GM21576 (cell line): ENCODE measurements at regions not wholly inside any gene's neighbourhood (a gene's known extent, or its start where the extent isn't known, plus 50 kb on each side); places are given as distances from the start of the nearest gene placed in this dataset.

Experiments used
- ATAC-seq: cut with Tn5 transposase; IDR thresholded peaks from one replicate; pipeline ENCODE4 v1.9.1; 2021; ENCODE audit warnings: mild to moderate bottlenecking, moderate library complexity; ENCODE audit not compliant: unreplicated experiment

DNA sequence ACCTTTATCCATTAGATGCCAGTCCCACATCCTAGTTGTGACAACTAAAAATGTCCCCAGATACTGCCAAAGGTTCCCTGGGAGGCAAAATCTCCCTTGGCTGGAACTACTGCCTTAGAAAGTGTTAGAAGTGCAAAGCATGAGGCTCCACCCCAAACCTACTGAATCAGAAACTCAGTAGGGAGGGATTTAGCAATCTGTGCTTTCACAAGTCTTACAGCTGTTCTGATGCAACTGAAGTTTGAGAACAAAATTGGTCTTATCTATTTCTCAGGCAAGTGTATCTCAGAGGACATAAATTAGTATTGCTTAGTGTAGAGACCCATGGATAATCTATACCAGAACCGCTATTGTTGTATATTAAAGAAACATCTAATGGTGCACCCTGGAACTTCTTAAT lies 70.2 kb downstream of the CLDN1 start:
- no peak for ATAC-seq

- no peak for ATAC-seq
These were observed 72.8 kb downstream of the CLDN1 start for GRCh38 chr3:190249414-190249813.

DNA sequence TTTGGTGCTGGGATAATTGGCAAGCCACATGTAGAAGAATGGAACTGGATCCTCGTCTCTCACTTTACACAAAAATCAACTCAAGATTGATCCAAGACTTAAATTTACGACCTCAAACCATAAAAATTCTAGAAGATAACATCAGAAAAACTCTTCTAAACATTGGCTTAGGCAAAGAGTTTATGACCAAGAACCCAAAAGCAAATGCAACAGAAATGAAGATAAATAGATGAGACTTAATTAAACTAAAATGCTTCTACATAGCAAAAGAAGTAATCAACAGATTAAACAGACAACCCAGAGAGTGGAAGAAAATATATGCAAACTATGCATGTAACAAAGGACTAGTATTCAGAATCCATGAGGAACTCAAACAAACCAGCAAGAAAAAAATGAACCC lies 80.1 kb downstream of the CLDN1 start:
- no peak for ATAC-seq

GRCh38 chr3:190239325-190239724 lies 82.9 kb downstream of the CLDN1 start:
- no peak for ATAC-seq

- ATAC-seq = no peak
These were observed 83.4 kb downstream of the CLDN1 start for GRCh38 chr3:190238871-190239270.

DNA sequence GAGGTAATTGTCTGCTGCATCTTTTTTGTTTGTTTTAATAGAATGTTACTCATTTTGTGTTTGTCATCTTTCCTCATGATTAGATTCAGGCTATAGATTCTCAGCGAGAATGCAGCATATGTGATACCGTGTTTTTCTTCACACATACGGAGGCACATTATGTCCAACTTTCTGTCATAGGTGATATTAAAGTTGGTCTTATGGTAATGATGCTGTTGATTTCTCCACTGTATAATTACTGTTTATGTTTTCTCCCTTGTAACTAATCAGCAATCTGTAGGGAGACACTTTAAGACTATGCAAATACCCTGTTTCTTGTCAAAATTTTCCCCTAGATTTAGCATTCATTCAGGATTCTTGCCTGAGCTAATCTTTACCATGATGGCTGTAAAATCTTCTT lies 87.6 kb downstream of the CLDN1 start:
- ATAC-seq = no peak

DNA sequence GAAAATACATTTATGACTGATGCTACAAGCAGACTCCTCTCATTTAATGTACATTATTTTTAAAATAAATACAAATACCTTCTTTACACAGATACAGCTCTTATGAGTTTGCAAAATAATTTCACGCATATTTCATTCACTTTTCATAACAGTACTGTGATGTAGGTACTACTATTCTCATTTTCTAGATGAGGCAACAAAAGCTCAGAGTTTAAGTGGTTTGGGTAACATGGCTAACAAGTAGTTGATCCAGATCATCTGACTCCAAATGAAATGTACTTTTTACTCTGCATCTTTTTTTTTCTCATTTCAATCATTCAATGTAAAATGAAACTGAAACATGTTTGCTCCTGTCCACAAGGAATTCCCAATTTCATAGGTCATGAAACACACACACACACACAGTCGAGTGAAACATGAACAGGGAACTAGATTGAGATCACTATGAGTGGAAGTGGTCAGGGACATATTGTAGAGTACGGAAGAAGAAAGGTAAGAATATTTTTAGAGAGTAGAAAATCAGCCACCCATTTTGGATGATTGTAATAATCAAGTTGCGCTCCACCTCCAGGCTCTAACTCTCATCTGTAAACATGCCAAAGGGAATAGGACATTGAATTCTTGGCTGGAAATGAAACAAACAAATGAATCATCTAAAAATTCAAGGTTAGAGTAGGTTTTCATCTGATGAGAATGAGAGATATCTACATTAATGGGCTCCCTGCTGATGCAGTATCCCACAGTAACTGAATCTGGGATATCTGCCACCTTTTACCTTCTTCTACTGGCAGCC lies 92.4 kb downstream of the CLDN1 start:
- ATAC-seq = no peak

DNA sequence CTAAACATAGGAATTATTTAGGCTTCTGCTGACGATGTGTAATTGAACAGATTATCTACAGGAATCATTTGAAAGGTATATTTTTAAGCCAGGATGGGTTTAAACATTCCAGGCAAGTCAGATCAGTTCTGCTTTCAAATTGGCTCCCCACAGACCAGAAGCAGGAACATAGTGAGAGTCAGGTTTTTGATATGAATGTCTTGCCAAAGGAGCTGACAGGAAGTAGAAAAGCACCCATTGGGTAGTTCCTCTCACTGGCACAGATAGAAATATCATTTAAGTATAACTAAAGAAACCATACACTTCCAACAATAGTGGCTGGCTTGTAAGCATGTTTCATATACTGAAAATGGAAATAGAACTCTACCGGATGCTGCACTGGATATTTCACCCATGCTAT lies 95.2 kb downstream of the CLDN1 start:
- ATAC-seq = no peak

DNA sequence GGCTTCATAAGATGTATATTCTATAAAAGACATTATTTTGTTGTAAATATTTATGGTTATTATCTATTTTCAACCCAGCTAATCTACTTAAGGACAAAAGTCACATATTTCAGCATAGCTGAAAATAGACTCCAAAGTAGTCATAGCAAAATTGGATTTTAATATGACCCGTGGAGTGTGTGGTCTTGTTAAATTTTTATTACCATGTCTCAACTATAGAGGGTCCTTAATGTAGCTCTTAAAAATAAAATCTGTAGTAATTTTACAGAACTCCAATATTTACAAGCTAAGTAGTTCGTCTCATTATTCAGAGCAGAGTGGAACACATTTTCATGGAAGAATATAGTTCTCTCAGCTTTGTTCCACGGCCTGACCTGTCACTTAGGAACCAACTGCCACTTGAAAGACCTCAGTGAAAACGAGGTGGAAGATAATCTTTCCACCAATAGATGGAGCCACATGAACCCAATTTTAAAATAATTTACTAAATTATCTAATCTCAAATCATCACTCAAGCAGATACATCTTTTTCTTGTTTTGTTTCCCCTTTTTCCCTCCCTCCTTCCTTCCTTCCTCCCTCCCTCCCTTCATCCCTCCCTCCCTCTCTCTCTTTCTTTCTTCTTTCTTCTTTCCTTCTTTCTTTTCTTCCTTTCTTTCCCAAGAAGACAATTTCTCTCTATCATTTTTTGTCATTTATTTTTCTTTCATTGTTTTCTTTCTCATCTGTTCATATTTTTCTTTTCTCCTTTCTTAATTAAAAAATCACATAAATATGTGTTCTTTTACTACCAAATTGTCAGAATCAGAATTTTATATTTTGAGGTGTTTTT lies 97.2 kb downstream of the CLDN1 start:
- ATAC-seq = no peak

DNA sequence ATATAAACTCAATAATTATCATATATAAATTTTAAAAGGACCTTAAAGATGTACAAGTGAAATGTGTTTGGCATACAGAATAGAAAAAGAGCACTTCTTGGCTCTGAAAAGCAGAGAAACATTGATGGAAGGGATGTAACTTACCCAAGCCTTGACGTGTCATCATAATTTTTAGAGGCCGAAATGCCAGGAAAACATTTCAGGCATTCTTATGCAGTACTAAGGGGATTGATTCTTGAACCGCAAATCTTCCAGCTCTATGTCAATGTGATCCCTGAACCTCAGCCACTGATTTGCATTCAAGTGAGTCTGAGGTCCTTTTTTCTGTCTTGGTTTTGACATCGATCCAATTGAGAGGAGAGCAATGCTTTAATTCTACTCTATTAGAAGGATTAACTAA lies 97.8 kb downstream of the CLDN1 start:
- ATAC-seq = no peak

DNA sequence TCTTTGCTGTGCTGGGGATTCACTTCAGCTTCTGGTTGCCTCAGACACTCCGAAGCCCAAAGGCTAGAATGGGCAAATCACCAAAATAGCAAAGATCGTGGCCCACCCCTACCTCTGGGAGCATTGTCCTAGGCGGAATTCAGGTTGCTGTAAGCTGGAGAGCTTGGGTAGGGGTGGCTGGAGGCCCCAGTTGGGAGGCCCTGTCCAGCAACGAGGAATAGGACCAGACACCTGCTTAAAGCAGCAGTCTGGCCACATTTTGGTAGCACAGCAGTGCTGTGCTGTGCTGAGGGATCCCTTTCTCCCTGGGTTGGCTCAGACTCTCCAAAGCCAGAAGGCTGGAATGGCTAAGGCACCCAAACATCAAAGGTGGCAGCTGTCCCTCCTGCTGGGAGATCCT lies 99.3 kb downstream of the CLDN1 start:
- ATAC-seq = no peak

DNA sequence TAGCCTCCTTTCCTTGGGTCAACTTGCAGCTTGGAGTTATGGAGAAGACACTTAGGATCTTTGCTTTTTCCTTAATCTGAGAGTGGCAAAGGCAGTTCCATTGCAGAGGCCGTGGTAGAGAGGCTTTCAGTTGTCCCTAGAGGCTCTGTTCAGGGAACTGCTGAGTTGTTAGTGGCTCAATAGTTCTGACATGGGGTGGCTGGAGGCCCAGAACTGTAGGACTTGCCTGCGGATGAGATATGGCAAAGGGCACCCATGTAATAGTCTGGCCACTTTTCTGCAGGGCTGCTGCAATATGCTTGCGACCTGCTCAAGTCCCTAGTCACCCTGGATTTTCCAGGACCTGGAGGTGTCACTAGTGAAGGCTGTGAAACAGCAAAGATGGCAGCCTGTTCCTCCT lies 99.9 kb downstream of the CLDN1 start:
- ATAC-seq = no peak

DNA sequence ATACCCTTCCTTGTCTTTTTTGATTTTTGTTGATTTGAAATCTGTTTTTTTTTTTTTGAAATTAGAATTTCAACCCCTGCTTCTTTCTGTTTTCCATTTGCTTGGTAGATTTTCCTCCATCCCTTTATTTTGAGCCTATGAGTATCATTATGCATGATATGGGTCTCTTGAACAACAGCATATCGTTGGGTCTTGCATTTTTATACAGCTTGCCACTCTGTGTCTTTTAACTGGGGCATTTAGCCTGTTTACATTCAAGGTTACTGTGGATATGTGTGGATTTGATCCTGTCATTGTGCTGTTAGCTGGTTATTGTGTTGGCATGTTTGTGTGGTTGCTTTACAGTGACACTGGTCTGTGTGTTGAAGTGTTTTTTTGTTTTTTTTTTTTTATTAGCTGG lies 99.7 kb upstream of the P3H2 start:
- no peak for ATAC-seq

DNA sequence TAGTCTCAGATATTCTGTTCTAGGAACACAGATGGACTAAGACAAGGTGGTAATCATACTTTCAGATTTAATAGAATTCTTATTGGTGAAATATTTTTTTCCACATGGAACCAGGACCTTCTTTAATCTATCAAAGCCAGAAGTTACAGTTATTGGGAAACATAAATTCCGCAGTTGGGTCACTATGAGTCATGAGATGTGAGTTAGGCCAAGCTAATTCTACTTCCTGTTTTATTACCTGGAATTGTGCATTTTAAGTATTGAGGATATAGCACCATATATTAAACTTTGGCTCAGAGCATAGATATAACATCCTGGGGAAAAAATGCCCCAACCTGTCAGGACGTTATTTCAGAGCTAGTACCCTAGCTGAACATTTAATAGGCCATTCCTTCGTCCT lies 96.4 kb upstream of the P3H2 start:
- ATAC-seq = no peak

DNA sequence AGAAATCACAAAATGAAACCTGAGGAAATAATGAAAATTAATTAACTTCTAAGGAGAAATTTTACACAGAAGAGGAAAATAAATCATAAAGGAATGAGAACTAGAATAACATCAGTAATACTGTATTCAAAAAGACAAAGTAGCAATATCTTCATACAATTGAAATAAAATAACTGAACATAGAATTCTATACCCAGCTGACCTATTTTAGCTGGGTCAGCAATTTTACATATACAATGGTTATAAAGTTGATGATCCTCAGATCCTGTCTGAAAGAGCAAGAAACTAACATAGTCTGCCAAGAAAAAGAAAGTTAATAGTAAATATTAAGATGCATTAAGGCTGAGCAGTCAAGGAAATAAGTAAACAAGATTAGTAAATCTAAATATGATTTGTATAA lies 93.0 kb upstream of the P3H2 start:
- ATAC-seq = no peak

DNA sequence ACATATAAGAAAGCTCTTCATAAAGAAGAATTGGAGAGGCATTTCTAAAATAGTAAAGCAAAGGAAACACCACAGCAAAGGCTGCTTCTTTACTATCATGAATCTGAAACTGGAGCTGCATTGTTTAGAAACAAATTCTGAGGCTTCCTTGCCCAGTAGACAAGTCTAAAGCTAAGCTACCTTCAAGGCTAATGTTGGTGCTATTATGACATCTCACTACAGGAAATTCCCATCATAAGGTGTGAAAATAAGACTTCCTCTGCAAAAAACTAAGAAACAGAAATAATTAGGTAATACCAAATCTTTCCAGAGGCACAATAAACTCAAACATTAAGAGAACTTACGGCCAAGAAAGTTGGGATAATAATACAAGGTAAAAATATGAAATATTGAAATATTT lies 89.9 kb upstream of the P3H2 start:
- ATAC-seq = no peak

- ATAC-seq = no peak
These were observed 88.8 kb upstream of the P3H2 start for GRCh38 chr3:190209533-190209932.

GRCh38 chr3:190208196-190208595 lies 87.5 kb upstream of the P3H2 start:
- ATAC-seq = no peak

DNA sequence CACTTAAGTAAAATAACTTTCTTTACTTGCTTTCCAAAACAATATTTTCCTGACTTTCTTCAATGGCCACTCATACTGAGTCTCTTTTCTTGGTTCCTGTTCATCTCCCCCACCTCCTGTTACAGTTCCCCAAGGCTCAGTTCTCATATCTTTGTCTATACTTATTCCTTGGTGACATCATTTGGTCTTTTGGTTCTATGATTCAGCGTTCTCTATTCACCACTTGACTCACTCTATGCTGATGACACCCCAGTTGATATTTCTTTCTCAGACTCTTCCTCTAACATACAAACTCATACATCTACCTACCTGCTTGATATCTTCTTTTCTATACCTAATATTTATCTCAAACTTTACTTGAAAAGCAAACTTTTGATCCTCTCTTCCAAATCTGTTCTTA lies 85.0 kb upstream of the P3H2 start:
- peak; percentile 68 for ATAC-seq

GRCh38 chr3:190204200-190204599 lies 83.5 kb upstream of the P3H2 start:
- no peak for ATAC-seq

GRCh38 chr3:190197346-190197763 lies 76.7 kb upstream of the P3H2 start:
- no peak for ATAC-seq

- no peak for ATAC-seq
These were observed 73.8 kb upstream of the P3H2 start for GRCh38 chr3:190194506-190194905.
